HG03039 (cell line): ENCODE measurements at regions not wholly inside any gene's neighbourhood (a gene's known extent, or its start where the extent isn't known, plus 50 kb on each side); places are given as distances from the start of the nearest gene placed in this dataset.
"Not testable (repeated sequence)": the region's sequence is repeated elsewhere in the genome, so short reads cannot be mapped to it uniquely, and the experiment has no call there.

ENCODE experiments used
- ATAC-seq: cut with Tn5 transposase; IDR thresholded peaks from one replicate; pipeline ENCODE4 v1.9.1; 2021; ENCODE audit warnings: mild to moderate bottlenecking, moderate library complexity; ENCODE audit not compliant: unreplicated experiment

GRCh38 chr2:41241325-41242000, 789.6 kb upstream of the SLC8A1 start:
- ATAC-seq = no peak

- ATAC-seq = no peak
These were observed 790.1 kb upstream of the SLC8A1 start for GRCh38 chr2:41242001-41242331.

GRCh38 chr2:41267929-41268659, 779.7 kb upstream of the PKDCC start:
- no peak for ATAC-seq

- ATAC-seq = no peak
These were observed 764.6 kb upstream of the PKDCC start for GRCh38 chr2:41283079-41283775.

GRCh38 chr2:41293491-41293890, 754.3 kb upstream of the PKDCC start:
- no peak for ATAC-seq

- ATAC-seq = no peak
These were observed 753.5 kb upstream of the PKDCC start for GRCh38 chr2:41294331-41294730.

- no peak for ATAC-seq
These were observed 734.7 kb upstream of the PKDCC start for GRCh38 chr2:41313082-41313481.

GRCh38 chr2:41314511-41315070, 733.2 kb upstream of the PKDCC start:
- ATAC-seq = no peak

GRCh38 chr2:41319437-41319836, 728.4 kb upstream of the PKDCC start:
- no peak for ATAC-seq

- ATAC-seq = no peak
These were observed 727.3 kb upstream of the PKDCC start for GRCh38 chr2:41320491-41320890.

GRCh38 chr2:41321351-41321750, 726.5 kb upstream of the PKDCC start:
- ATAC-seq = no peak

- ATAC-seq = no peak
These were observed 721.0 kb upstream of the PKDCC start for GRCh38 chr2:41326851-41327250.

- no peak for ATAC-seq
These were observed 718.8 kb upstream of the PKDCC start for GRCh38 chr2:41329040-41329439.

- no peak for ATAC-seq
These were observed 713.7 kb upstream of the PKDCC start for GRCh38 chr2:41334159-41334558.

GRCh38 chr2:41335573-41335972, 712.2 kb upstream of the PKDCC start:
- not testable (repeated sequence) for ATAC-seq

GRCh38 chr2:41337956-41338355, 709.9 kb upstream of the PKDCC start:
- ATAC-seq = no peak

- ATAC-seq = no peak
These were observed 703.3 kb upstream of the PKDCC start for GRCh38 chr2:41344529-41344928.

- ATAC-seq = no peak
These were observed 694.8 kb upstream of the PKDCC start for GRCh38 chr2:41353060-41353459.

- ATAC-seq = no peak
These were observed 692.0 kb upstream of the PKDCC start for GRCh38 chr2:41355794-41356193.

GRCh38 chr2:41364842-41365241, 683.0 kb upstream of the PKDCC start:
- ATAC-seq = no peak

GRCh38 chr2:41375901-41376300, 671.9 kb upstream of the PKDCC start:
- ATAC-seq = no peak

GRCh38 chr2:41377837-41378236, 670.0 kb upstream of the PKDCC start:
- ATAC-seq = no peak
